SH-SY5Y (cell line): ENCODE measurements at regions not wholly inside any gene's neighbourhood (a gene's known extent, or its start where the extent isn't known, plus 50 kb on each side); places are given as distances from the start of the nearest gene placed in this dataset.

Experiments used
- GATA2 ChIP-seq: IDR thresholded peaks from 2 replicates; pipeline ENCODE4 v1.6.1; 2011; ENCODE audit warnings: mild to moderate bottlenecking, low read depth, low read length
- GATA3 ChIP-seq: IDR thresholded peaks from 2 replicates; pipeline ENCODE4 v1.6.1; 2011; ENCODE audit warnings: low read depth, mild to moderate bottlenecking, low read length, moderate library complexity

DNA sequence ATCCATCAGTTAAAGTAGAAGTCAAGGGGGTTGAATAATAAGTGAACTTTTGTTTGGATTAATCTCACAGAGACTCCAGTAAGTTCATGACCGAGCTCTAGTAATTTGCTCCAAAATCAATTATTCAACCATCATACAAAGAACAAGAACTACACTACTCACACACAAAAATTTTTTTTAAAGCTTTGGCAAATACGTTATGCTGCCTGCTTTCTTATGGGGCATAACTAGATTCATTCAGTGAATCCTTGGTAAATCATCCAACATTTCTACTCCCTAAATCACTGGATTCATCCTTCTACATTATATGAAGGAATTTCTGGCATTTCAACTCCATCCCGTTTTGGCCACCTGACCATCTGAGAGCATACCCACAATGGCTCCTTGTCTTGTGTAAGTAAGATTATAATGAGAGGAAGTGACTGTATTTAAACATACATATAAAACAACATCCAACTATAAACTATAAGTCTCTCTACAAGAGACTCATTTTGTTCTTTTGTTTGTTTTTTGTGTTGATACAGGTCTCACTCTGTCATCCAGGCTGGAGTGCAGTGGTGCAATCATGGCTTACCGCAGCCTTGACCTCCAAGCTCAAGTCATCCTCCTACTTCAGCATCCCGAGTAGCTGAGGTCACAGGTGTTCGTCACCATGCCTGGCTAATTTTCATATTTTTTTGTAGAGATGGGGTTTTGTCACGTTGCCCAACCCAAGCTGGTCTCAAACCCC lies 144.2 kb upstream of the LRRTM4 start:
- no peak for TF ChIP-seq GATA3
- no peak for TF ChIP-seq GATA2
